ENCODE measurements at regions not wholly inside any gene's neighbourhood (a gene's known extent, or its start where the extent isn't known, plus 50 kb on each side); places are given as distances from the start of the nearest gene placed in this dataset.

GRCh38 chr13:89936256-89936655, 1411.2 kb upstream of the MIR17HG start:
- intact Hi-C loops (cut with micrococcal nuclease) (no loop called here), in situ Hi-C loops (cut with MboI) (no loop called here)
- H3K9me3 ChIP-seq (replicated peaks; ENCODE audit: control insufficient read depth, insufficient read depth, low read depth, low read length) = 0 out of 2 replicates have a peak, but pooled peaks cover 1% of the 10 kb centered on the region
- H3K4me1 ChIP-seq (replicated peaks in 1 of 2; ENCODE audit: control insufficient read depth in 2 of 2, insufficient read depth in 2 of 2, low read length in 2 of 2) = no peaks in the 10 kb centered on the region
- POLR2A ChIA-PET = interaction anchor here (0.6 kb wide), 1 partner anchor 1290 kb away, joined by 3 read pairs; no protein-coding TSS in a partner anchor
- no peak overlapping the region for H3K9ac ChIP-seq (ENCODE audit: insufficient read depth in 1 of 2, low read depth in 2 of 2, low read length in 2 of 2)
- TF ChIP-seq USF2 (CRISPR knock-in tag; IDR thresholded peaks at IDR 0.05) = 0 out of 2 replicates have a peak, but pooled peaks have one; percentile 5
- TF ChIP-seq MLLT1 (IDR thresholded peaks at IDR 0.05) = no peak
- TF ChIP-seq MYBL2 (IDR thresholded peaks at IDR 0.05; ENCODE audit: low read depth) = no peak
- TF ChIP-seq MYBL2 (CRISPR knock-in tag; IDR thresholded peaks at IDR 0.05; ENCODE audit: borderline replicate concordance) = no peak
- TF ChIP-seq HNRNPL (IDR thresholded peaks at IDR 0.05; ENCODE audit: low read depth, low read length) = no peak
- H3K36me3 ChIP-seq (ENCODE audit: control insufficient read depth, insufficient read depth, low read length) = no peaks in the 10 kb centered on the region
- no peak overlapping the region for H3K4me3 ChIP-seq
- no peak for FAIRE-seq
- H3K9me1 ChIP-seq (ENCODE audit: control insufficient read depth, insufficient read depth, low read length) = no peaks in the 10 kb centered on the region
- no peak overlapping the region for H3K27ac ChIP-seq (ENCODE audit: extremely low read depth, low read depth, low read length)
- no TSS peak for BruUV-seq (replicated peaks)
- CTCF ChIA-PET (ENCODE audit: low intra/inter-chr PET ratio) = no interaction called here
- no peaks in the 10 kb centered on the region for H3K27me3 ChIP-seq (ENCODE audit: control insufficient read depth in 2 of 2, insufficient read depth in 2 of 2, low read length in 2 of 2)
- ATAC-seq = no peak
- no peak overlapping the region for H3K4me2 ChIP-seq (ENCODE audit: insufficient read depth, low read length)
- no peak for DNase-seq (ENCODE audit: extremely low read depth in 1 of 4, low spot score in 3 of 4)
- H3K79me2 ChIP-seq (ENCODE audit: control insufficient read depth, insufficient read depth, low read length) = no peaks in the 10 kb centered on the region
- H2AFZ ChIP-seq (ENCODE audit: low read depth, low read length) = no peak overlapping the region
- H4K20me1 ChIP-seq (replicated peaks; ENCODE audit: control insufficient read depth, insufficient read depth, low read length) = no peaks in the 10 kb centered on the region
- WGBS (ENCODE audit: insufficient coverage, low coverage, missing lambda C conversion rate) = under 1% methylated on average over 4 of the region's 4 CpGs

Measured in K562 (cell line).